Fibroblast of lung (primary cell): ENCODE measurements at regions not wholly inside any gene's neighbourhood (a gene's known extent, or its start where the extent isn't known, plus 50 kb on each side); places are given as distances from the start of the nearest gene placed in this dataset.

Source experiments
- DNase-seq, 2 donors: peaks; one replicate each; pipeline versions ENCODE4 v3.0.0 to v3.0.0-alpha.2; 2010; ENCODE audit warnings: low read depth in 2 of 2
- H2AFZ ChIP-seq: 2 replicates; pipeline ENCODE4 v1.5.1; 2012; ENCODE audit warnings: low read length, control low read depth, inconsistent platforms
- H3K27ac ChIP-seq: 2 replicates; pipeline ENCODE4 v1.5.1; 2011; ENCODE audit warnings: low read length, control low read depth; ENCODE audit not compliant: insufficient read depth
- H3K27me3 ChIP-seq: 2 replicates; pipeline ENCODE4 v1.5.1; 2011; ENCODE audit warnings: mild to moderate bottlenecking, low read length; ENCODE audit not compliant: control insufficient read depth, insufficient read depth
- H3K36me3 ChIP-seq: 2 replicates; pipeline ENCODE4 v1.5.1; 2011; ENCODE audit warnings: low read length; ENCODE audit not compliant: control insufficient read depth, insufficient read depth
- H3K4me1 ChIP-seq: 2 replicates; pipeline ENCODE4 v1.5.1; 2011; ENCODE audit warnings: low read length; ENCODE audit not compliant: control insufficient read depth, insufficient read depth; ENCODE audit errors: extremely low read depth
- H3K4me2 ChIP-seq: 2 replicates; pipeline ENCODE4 v1.5.1; 2011; ENCODE audit warnings: low read length, control low read depth; ENCODE audit not compliant: insufficient read depth; ENCODE audit errors: extremely low read depth
- H3K4me3 ChIP-seq, 4 experiments: fragments of 200-600 bp in 1 of 4; sonication (generic) in 1 of 4; replicated peaks in 1 of 4; 2 replicates each; pipeline ENCODE4 v1.5.1; 2011 to 2016; ENCODE audit warnings: low read length in 4 of 4, low read depth in 3 of 4, mild to moderate bottlenecking in 3 of 4, control low read depth in 2 of 4, inconsistent platforms in 1 of 4, mixed read lengths in 1 of 4; ENCODE audit not compliant: insufficient read depth in 1 of 4; ENCODE audit errors: control extremely low read depth in 1 of 4
- H3K79me2 ChIP-seq: 2 replicates; pipeline ENCODE4 v1.5.1; 2012; ENCODE audit warnings: mild to moderate bottlenecking, low read length, inconsistent platforms; ENCODE audit not compliant: control insufficient read depth, insufficient read depth
- H3K9ac ChIP-seq: 2 replicates; pipeline ENCODE4 v1.5.1; 2011; ENCODE audit warnings: mild to moderate bottlenecking, low read length, control low read depth; ENCODE audit not compliant: insufficient read depth
- H3K9me3 ChIP-seq: 2 replicates; pipeline ENCODE4 v1.5.1; 2012; ENCODE audit warnings: low read depth, low read length; ENCODE audit not compliant: control insufficient read depth, insufficient read depth
- H4K20me1 ChIP-seq: 2 replicates; pipeline ENCODE4 v1.5.1; 2011; ENCODE audit warnings: low read length; ENCODE audit not compliant: control insufficient read depth, insufficient read depth; ENCODE audit errors: extremely low read depth
- EZH2 ChIP-seq: IDR thresholded peaks from 2 replicates; pipeline ENCODE4 v1.5.1; 2012; ENCODE audit warnings: low read length, control low read depth, mild to moderate bottlenecking; ENCODE audit errors: missing control alignments
- TF ChIP-seq, protein P1 (sequence below), 2 donors: IDR thresholded peaks in 1 of 2; conservative IDR thresholded peaks in 1 of 2; 1 replicate in 1 of 2; 2 replicates in 1 of 2; pipeline ENCODE4 v1.5.1; 2011 to 2012; ENCODE audit warnings: low read length in 2 of 2, control low read depth in 1 of 2, inconsistent platforms in 1 of 2, low read depth in 1 of 2, mild to moderate bottlenecking in 1 of 2

DNA sequence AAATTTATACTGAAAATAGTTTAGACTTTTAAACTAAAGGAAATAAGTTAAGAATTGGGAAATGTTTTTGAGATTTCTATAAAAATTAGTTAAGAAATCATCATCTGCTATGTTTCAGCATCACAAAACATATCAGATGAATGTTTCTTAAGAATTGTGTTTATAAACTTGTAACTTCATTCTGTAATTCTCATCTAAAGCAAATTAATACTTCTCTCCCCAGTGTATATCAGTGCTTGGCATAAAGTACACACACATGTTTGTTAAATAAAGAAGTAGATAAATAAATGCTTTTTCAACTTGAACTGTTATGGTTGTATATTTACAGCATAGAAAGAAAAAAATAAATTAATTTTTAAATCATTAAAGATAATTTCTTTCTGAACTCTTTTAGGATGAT is 245.9 kb upstream of the SLITRK3 start:
- Histone ChIP-seq H3K4me2 (no peak overlapping the region), H3K4me3 (no peak overlapping the region), H3K9ac (no peak overlapping the region), H3K27me3 (no peaks in the 10 kb centered on the region), H4K20me1 (no peaks in the 10 kb centered on the region), H3K9me3 (no peaks in the 10 kb centered on the region), H2AFZ (no peak overlapping the region), H3K27ac (no peak overlapping the region), H3K4me1 (no peaks in the 10 kb centered on the region), H3K36me3 (no peaks in the 10 kb centered on the region), H3K79me2 (no peaks in the 10 kb centered on the region)
- DNase-seq: no peak
- no peak for TF ChIP-seq EZH2
- TF ChIP-seq, protein P1, sequence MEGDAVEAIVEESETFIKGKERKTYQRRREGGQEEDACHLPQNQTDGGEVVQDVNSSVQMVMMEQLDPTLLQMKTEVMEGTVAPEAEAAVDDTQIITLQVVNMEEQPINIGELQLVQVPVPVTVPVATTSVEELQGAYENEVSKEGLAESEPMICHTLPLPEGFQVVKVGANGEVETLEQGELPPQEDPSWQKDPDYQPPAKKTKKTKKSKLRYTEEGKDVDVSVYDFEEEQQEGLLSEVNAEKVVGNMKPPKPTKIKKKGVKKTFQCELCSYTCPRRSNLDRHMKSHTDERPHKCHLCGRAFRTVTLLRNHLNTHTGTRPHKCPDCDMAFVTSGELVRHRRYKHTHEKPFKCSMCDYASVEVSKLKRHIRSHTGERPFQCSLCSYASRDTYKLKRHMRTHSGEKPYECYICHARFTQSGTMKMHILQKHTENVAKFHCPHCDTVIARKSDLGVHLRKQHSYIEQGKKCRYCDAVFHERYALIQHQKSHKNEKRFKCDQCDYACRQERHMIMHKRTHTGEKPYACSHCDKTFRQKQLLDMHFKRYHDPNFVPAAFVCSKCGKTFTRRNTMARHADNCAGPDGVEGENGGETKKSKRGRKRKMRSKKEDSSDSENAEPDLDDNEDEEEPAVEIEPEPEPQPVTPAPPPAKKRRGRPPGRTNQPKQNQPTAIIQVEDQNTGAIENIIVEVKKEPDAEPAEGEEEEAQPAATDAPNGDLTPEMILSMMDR (conservative IDR thresholded peaks at IDR 0.05 in 1 of 2, IDR thresholded peaks at IDR 0.05 in 1 of 2; ENCODE audit: low read depth in 1 of 2, low read length in 2 of 2): no peak

DNA sequence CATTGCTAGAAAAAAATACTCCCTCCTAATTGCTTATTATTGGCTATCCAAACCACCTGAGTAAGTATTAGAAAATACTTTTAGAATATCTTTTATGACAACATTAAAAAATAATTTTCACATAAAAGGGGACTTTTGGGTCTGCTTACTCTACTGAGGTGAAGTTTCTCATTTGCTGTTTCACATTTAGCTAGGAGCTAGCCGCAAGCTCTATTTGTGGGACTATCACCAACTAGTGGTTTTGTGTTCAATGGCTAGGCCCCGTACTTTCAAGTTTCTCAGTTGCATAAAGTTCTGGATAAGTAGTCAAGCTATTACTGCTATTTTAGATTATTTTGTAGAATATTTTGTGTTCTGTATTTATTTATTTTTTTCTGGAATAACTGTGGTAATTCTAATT is 244.2 kb upstream of the SLITRK3 start:
- Histone ChIP-seq H3K79me2 (no peaks in the 10 kb centered on the region), H3K9me3 (no peaks in the 10 kb centered on the region), H3K4me2 (no peak overlapping the region), H3K27ac (no peak overlapping the region), H2AFZ (no peak overlapping the region), H3K4me1 (no peaks in the 10 kb centered on the region), H4K20me1 (no peaks in the 10 kb centered on the region), H3K27me3 (no peaks in the 10 kb centered on the region), H3K4me3 (no peak overlapping the region), H3K36me3 (no peaks in the 10 kb centered on the region), H3K9ac (no peak overlapping the region)
- no peak for DNase-seq
- TF ChIP-seq, protein P1 (conservative IDR thresholded peaks at IDR 0.05 in 1 of 2, IDR thresholded peaks at IDR 0.05 in 1 of 2; ENCODE audit: low read depth in 1 of 2, low read length in 2 of 2): no peak

- H2AFZ ChIP-seq: no peak overlapping the region
- H3K27ac ChIP-seq: no peak overlapping the region
- no peaks in the 10 kb centered on the region for H3K79me2 ChIP-seq
- no peaks in the 10 kb centered on the region for H3K9me3 ChIP-seq
- TF ChIP-seq, protein P1 (conservative IDR thresholded peaks at IDR 0.05 in 1 of 2, IDR thresholded peaks at IDR 0.05 in 1 of 2; ENCODE audit: low read depth in 1 of 2, low read length in 2 of 2): no peak
- no peak for TF ChIP-seq EZH2
- no peaks in the 10 kb centered on the region for H4K20me1 ChIP-seq
- no peaks in the 10 kb centered on the region for H3K4me1 ChIP-seq
- no peak overlapping the region for H3K9ac ChIP-seq
- DNase-seq: peak in 1 of 2 donors; percentile 65
- no peaks in the 10 kb centered on the region for H3K36me3 ChIP-seq
- no peak overlapping the region for H3K4me2 ChIP-seq
- H3K4me3 ChIP-seq: no peak overlapping the region
- no peaks in the 10 kb centered on the region for H3K27me3 ChIP-seq
These were observed 243.6 kb upstream of the SLITRK3 start for GRCh38 chr3:165439765-165440164.
